GM18498 (cell line): ENCODE measurements at regions not wholly inside any gene's neighbourhood (a gene's known extent, or its start where the extent isn't known, plus 50 kb on each side); places are given as distances from the start of the nearest gene placed in this dataset.
"Not testable (repeated sequence)": the region's sequence is repeated elsewhere in the genome, so short reads cannot be mapped to it uniquely, and the experiment has no call there.

Experiments used
- ATAC-seq: cut with Tn5 transposase; IDR thresholded peaks from one replicate; pipeline ENCODE4 v1.9.1; 2021; ENCODE audit warnings: mild to moderate bottlenecking, moderate library complexity; ENCODE audit not compliant: unreplicated experiment

GRCh38 chr18:78473563-78473962, 506.1 kb upstream of the SALL3 start:
- ATAC-seq = no peak

- no peak for ATAC-seq
These were observed 501.8 kb upstream of the SALL3 start for GRCh38 chr18:78477840-78478239.

- ATAC-seq = no peak
These were observed 500.2 kb upstream of the SALL3 start for GRCh38 chr18:78479443-78479842.

GRCh38 chr18:78480262-78481054, 499.2 kb upstream of the SALL3 start:
- ATAC-seq = no peak

- no peak for ATAC-seq
These were observed 497.2 kb upstream of the SALL3 start for GRCh38 chr18:78482378-78482777.

GRCh38 chr18:78487649-78488048, 492.0 kb upstream of the SALL3 start:
- ATAC-seq = no peak

GRCh38 chr18:78492064-78492812, 487.4 kb upstream of the SALL3 start:
- ATAC-seq = no peak

- ATAC-seq = no peak
These were observed 486.7 kb upstream of the SALL3 start for GRCh38 chr18:78492813-78493371.

GRCh38 chr18:78493490-78493889, 486.1 kb upstream of the SALL3 start:
- not testable (repeated sequence) for ATAC-seq

GRCh38 chr18:78494204-78495085, 485.2 kb upstream of the SALL3 start:
- no peak for ATAC-seq

- ATAC-seq = no peak
These were observed 484.1 kb upstream of the SALL3 start for GRCh38 chr18:78495550-78495949.

GRCh38 chr18:78496079-78496478, 483.5 kb upstream of the SALL3 start:
- ATAC-seq = no peak

- no peak for ATAC-seq
These were observed 482.0 kb upstream of the SALL3 start for GRCh38 chr18:78497641-78498040.

GRCh38 chr18:78499586-78499985, 480.0 kb upstream of the SALL3 start:
- no peak for ATAC-seq

GRCh38 chr18:78501251-78501650, 478.4 kb upstream of the SALL3 start:
- ATAC-seq = no peak

GRCh38 chr18:78503129-78503528, 476.5 kb upstream of the SALL3 start:
- ATAC-seq = no peak

GRCh38 chr18:78505851-78506461, 473.7 kb upstream of the SALL3 start:
- no peak for ATAC-seq

- no peak for ATAC-seq
These were observed 472.4 kb upstream of the SALL3 start for GRCh38 chr18:78507217-78507616.

- ATAC-seq = not testable (repeated sequence)
These were observed 471.3 kb upstream of the SALL3 start for GRCh38 chr18:78508228-78508824.

- no peak for ATAC-seq
These were observed 469.5 kb upstream of the SALL3 start for GRCh38 chr18:78510091-78510490.
